Suprapubic skin (tissue), 4 donors: ENCODE measurements at regions not wholly inside any gene's neighbourhood (a gene's known extent, or its start where the extent isn't known, plus 50 kb on each side); places are given as distances from the start of the nearest gene placed in this dataset.

Source experiments
- CTCF ChIP-seq, 2 donors: fragments of 200-600 bp in 1 of 2; fragments of 450-650 bp in 1 of 2; sonication (generic) in 1 of 2; IDR thresholded peaks; one replicate each; pipeline ENCODE4 v1.5.1; 2016 to 2019; ENCODE audit warnings: antibody characterized with exemption in 2 of 2, mild to moderate bottlenecking in 1 of 2, moderate library complexity in 1 of 2
- EP300 ChIP-seq: sonication (generic); formaldehyde crosslinking; IDR thresholded peaks from one replicate; pipeline ENCODE4 v1.6.1; 2017; ENCODE audit warnings: antibody characterized with exemption
- POLR2AphosphoS5 ChIP-seq, 3 donors: sonication (generic); formaldehyde crosslinking; IDR thresholded peaks; one replicate each; pipeline ENCODE4 v1.6.1; 2017; ENCODE audit warnings: antibody characterized with exemption in 3 of 3

DNA sequence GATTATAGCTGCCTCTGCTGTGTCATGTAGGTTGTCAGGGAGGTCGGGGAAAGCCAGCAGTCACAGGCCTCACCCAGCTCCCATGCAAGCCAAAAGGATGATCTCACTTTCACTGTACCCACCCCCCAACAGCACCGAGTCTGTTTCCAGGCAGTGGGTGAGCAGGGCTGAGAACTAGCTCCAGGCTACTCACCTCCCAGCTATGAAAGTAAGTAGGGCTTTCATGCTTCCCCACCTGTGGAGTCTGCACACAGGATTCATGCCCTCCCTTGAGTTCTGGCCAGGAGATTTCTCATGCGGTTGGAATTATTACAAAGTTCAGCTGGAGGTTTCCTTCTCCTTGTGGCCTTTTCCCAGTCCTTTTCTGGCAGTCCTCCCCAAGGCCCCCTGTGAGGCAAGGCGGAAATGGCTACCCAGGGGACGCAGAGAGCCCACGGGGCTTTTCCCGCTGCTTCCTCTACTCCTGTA is 356.2 kb downstream of the SV2B start:
- TF ChIP-seq EP300 (no peak), CTCF (IDR thresholded peaks at IDR 0.05) (no peak), POLR2AphosphoS5 (IDR thresholded peaks at IDR 0.05) (no peak)
